CD4-positive, CD25-positive, alpha-beta regulatory T cell (primary cell): ENCODE measurements at regions not wholly inside any gene's neighbourhood (a gene's known extent, or its start where the extent isn't known, plus 50 kb on each side); places are given as distances from the start of the nearest gene placed in this dataset.

ENCODE experiments used
- ATAC-seq, 2 donors: fragments of 150-1000 bp; cut with Tn5 transposase; one replicate each; pipeline ENCODE4 v1.10.0; 2021; ENCODE audit warnings: low read depth in 2 of 2, moderate number of reproducible peaks in 2 of 2, moderate library complexity in 1 of 2
- DNase-seq, 3 donors: peaks; one replicate each; pipeline versions ENCODE4 v3.0.0 to v3.0.0-alpha.2; 2012 to 2022; ENCODE audit warnings: mixed read lengths in 1 of 3
- H3K27ac ChIP-seq: one replicate; pipeline ENCODE4 v1.7.0; 2013; ENCODE audit warnings: mild to moderate bottlenecking, low read length; ENCODE audit not compliant: insufficient read depth, poor library complexity, severe bottlenecking
- H3K27me3 ChIP-seq: one replicate; pipeline ENCODE4 v1.7.0; 2013; ENCODE audit warnings: low read length; ENCODE audit not compliant: control insufficient read depth, insufficient read depth
- H3K36me3 ChIP-seq: one replicate; pipeline ENCODE4 v1.7.0; 2013; ENCODE audit warnings: mild to moderate bottlenecking, low read length, moderate library complexity; ENCODE audit not compliant: control insufficient read depth, insufficient read depth
- H3K4me1 ChIP-seq: 2 replicates; pipeline ENCODE4 v1.7.0; 2013; ENCODE audit warnings: mild to moderate bottlenecking, low read length; ENCODE audit not compliant: insufficient read depth, control insufficient read depth, poor library complexity, severe bottlenecking
- H3K4me3 ChIP-seq: one replicate; pipeline ENCODE4 v1.7.0; 2013; ENCODE audit warnings: low read depth, mild to moderate bottlenecking, low read length, moderate library complexity
- H3K9me3 ChIP-seq, 2 experiments: 1 replicate in 1 of 2; 2 replicates in 1 of 2; pipeline ENCODE4 v1.7.0; 2013; ENCODE audit warnings: low read length in 2 of 2, mild to moderate bottlenecking in 1 of 2, moderate library complexity in 1 of 2; ENCODE audit not compliant: control insufficient read depth in 2 of 2
- H3K27ac Mint-ChIP-seq, 3 donors: one replicate each; pipeline ENCODE4 v1.8.0; 2020 to 2022; ENCODE audit warnings: mild to moderate bottlenecking in 3 of 3, mixed read lengths in 3 of 3, moderate library complexity in 2 of 3
- H3K27me3 Mint-ChIP-seq: one replicate; pipeline ENCODE4 v1.8.0; 2022; ENCODE audit warnings: mild to moderate bottlenecking, mixed read lengths
- H3K36me3 Mint-ChIP-seq: one replicate; pipeline ENCODE4 v1.8.0; 2020; ENCODE audit warnings: mixed read lengths
- H3K4me1 Mint-ChIP-seq, 4 donors: one replicate each; pipeline ENCODE4 v1.8.0; 2020 to 2022; ENCODE audit warnings: mixed read lengths in 4 of 4, mild to moderate bottlenecking in 1 of 4
- H3K4me3 Mint-ChIP-seq, 4 donors: one replicate each; pipeline ENCODE4 v1.8.0; 2020 to 2022; ENCODE audit warnings: mild to moderate bottlenecking in 4 of 4, mixed read lengths in 4 of 4, moderate library complexity in 3 of 4
- H3K9me3 Mint-ChIP-seq, 7 donors: one replicate each; pipeline ENCODE4 v1.8.0; 2020 to 2022; ENCODE audit warnings: mixed read lengths in 7 of 7, mild to moderate bottlenecking in 3 of 7, moderate library complexity in 2 of 7

GRCh38 chr7:136688601-136689000 lies 179.9 kb upstream of the CHRM2 start:
- no peaks in the 10 kb centered on the region for H3K4me1 Mint-ChIP-seq
- H3K36me3 Mint-ChIP-seq = no peaks in the 10 kb centered on the region
- H3K9me3 Mint-ChIP-seq = peaks cover 0 to 12% (median 6%) of the 10 kb centered on the region in 7 donors
- Histone ChIP-seq H3K27ac (no peak overlapping the region), H3K4me1 (no peaks in the 10 kb centered on the region), H3K27me3 (no peaks in the 10 kb centered on the region), H3K36me3 (no peaks in the 10 kb centered on the region), H3K9me3 (no peaks in the 10 kb centered on the region), H3K4me3 (no peak overlapping the region)
- H3K27me3 Mint-ChIP-seq = no peaks in the 10 kb centered on the region
- no peak for ATAC-seq
- DNase-seq = no peak
- no peak overlapping the region for H3K4me3 Mint-ChIP-seq
- H3K27ac Mint-ChIP-seq = no peak overlapping the region

GRCh38 chr7:136687693-136688322 lies 180.6 kb upstream of the CHRM2 start:
- H3K36me3 Mint-ChIP-seq = no peaks in the 10 kb centered on the region
- DNase-seq (no peak), ATAC-seq (no peak)
- no peak overlapping the region for H3K27ac ChIP-seq
- H3K4me3 ChIP-seq = no peak overlapping the region
- H3K4me1 ChIP-seq = no peaks in the 10 kb centered on the region
- no peak overlapping the region for H3K27ac Mint-ChIP-seq
- no peaks in the 10 kb centered on the region for H3K27me3 ChIP-seq
- no peaks in the 10 kb centered on the region for H3K9me3 ChIP-seq
- no peaks in the 10 kb centered on the region for H3K27me3 Mint-ChIP-seq
- H3K9me3 Mint-ChIP-seq = peaks cover 1 to 12% (median 6%) of the 10 kb centered on the region in 7 donors
- H3K4me3 Mint-ChIP-seq = peak overlapping the region in 1 of 4 donors; percentile 52
- H3K36me3 ChIP-seq = no peaks in the 10 kb centered on the region
- no peaks in the 10 kb centered on the region for H3K4me1 Mint-ChIP-seq

- Histone ChIP-seq H3K27ac (no peak overlapping the region), H3K9me3 (no peaks in the 10 kb centered on the region), H3K4me3 (no peak overlapping the region), H3K4me1 (no peaks in the 10 kb centered on the region), H3K36me3 (no peaks in the 10 kb centered on the region), H3K27me3 (no peaks in the 10 kb centered on the region)
- no peaks in the 10 kb centered on the region for H3K36me3 Mint-ChIP-seq
- no peak overlapping the region for H3K4me3 Mint-ChIP-seq
- no peaks in the 10 kb centered on the region for H3K27me3 Mint-ChIP-seq
- H3K9me3 Mint-ChIP-seq = peaks cover 1 to 19% (median 3%) of the 10 kb centered on the region in 7 donors
- no peak overlapping the region for H3K27ac Mint-ChIP-seq
- DNase-seq (no peak), ATAC-seq (no peak)
- H3K4me1 Mint-ChIP-seq = no peaks in the 10 kb centered on the region
Observed at GRCh38 chr7:136685501-136686173, 182.8 kb upstream of the CHRM2 start.

- H3K36me3 ChIP-seq = no peaks in the 10 kb centered on the region
- H3K4me3 ChIP-seq = no peak overlapping the region
- H3K27me3 Mint-ChIP-seq = no peaks in the 10 kb centered on the region
- peaks cover 4% of the 10 kb centered on the region for H3K36me3 Mint-ChIP-seq
- H3K9me3 Mint-ChIP-seq = peaks cover 0 to 46% (median 6%) of the 10 kb centered on the region in 7 donors
- H3K4me3 Mint-ChIP-seq = no peak overlapping the region
- H3K9me3 ChIP-seq = no peaks in the 10 kb centered on the region
- peak overlapping the region in 1 of 3 donors; percentile 65 for H3K27ac Mint-ChIP-seq
- no peaks in the 10 kb centered on the region for H3K4me1 ChIP-seq
- ATAC-seq (no peak), DNase-seq (no peak)
- no peaks in the 10 kb centered on the region for H3K27me3 ChIP-seq
- H3K27ac ChIP-seq = no peak overlapping the region
- H3K4me1 Mint-ChIP-seq = no peaks in the 10 kb centered on the region
Observed at GRCh38 chr7:136677471-136678365, 190.7 kb upstream of the CHRM2 start.

- Mint-ChIP-seq H3K4me1 (no peaks in the 10 kb centered on the region), H3K4me3 (no peak overlapping the region), H3K27me3 (no peaks in the 10 kb centered on the region), H3K9me3 (peaks cover 0 to 25% (median 14%) of the 10 kb centered on the region in 7 donors), H3K27ac (no peak overlapping the region), H3K36me3 (no peaks in the 10 kb centered on the region)
- no peak for ATAC-seq
- no peaks in the 10 kb centered on the region for H3K9me3 ChIP-seq
- no peaks in the 10 kb centered on the region for H3K36me3 ChIP-seq
- no peaks in the 10 kb centered on the region for H3K4me1 ChIP-seq
- no peak overlapping the region for H3K27ac ChIP-seq
- no peak overlapping the region for H3K4me3 ChIP-seq
- H3K27me3 ChIP-seq = no peaks in the 10 kb centered on the region
- DNase-seq = no peak
Observed at GRCh38 chr7:136667584-136667983, 200.9 kb upstream of the CHRM2 start.

GRCh38 chr7:136665878-136666509 lies 202.5 kb upstream of the CHRM2 start:
- Histone ChIP-seq H3K4me3 (no peak overlapping the region), H3K4me1 (no peaks in the 10 kb centered on the region), H3K27ac (no peak overlapping the region), H3K9me3 (no peaks in the 10 kb centered on the region), H3K36me3 (no peaks in the 10 kb centered on the region), H3K27me3 (no peaks in the 10 kb centered on the region)
- Mint-ChIP-seq H3K36me3 (no peaks in the 10 kb centered on the region), H3K4me1 (no peaks in the 10 kb centered on the region), H3K4me3 (no peak overlapping the region), H3K27ac (no peak overlapping the region), H3K27me3 (no peaks in the 10 kb centered on the region), H3K9me3 (peaks cover 0 to 12% (median 6%) of the 10 kb centered on the region in 7 donors)
- ATAC-seq = no peak
- no peak for DNase-seq

- Mint-ChIP-seq H3K9me3 (peaks cover 0 to 12% (median 2%) of the 10 kb centered on the region in 7 donors), H3K36me3 (no peaks in the 10 kb centered on the region), H3K27me3 (no peaks in the 10 kb centered on the region), H3K4me3 (no peak overlapping the region), H3K27ac (no peak overlapping the region), H3K4me1 (no peaks in the 10 kb centered on the region)
- H3K27me3 ChIP-seq = no peaks in the 10 kb centered on the region
- ATAC-seq = no peak
- H3K27ac ChIP-seq = no peak overlapping the region
- no peak for DNase-seq
- H3K36me3 ChIP-seq = no peaks in the 10 kb centered on the region
- H3K4me1 ChIP-seq = no peaks in the 10 kb centered on the region
- H3K4me3 ChIP-seq = no peak overlapping the region
- H3K9me3 ChIP-seq = no peaks in the 10 kb centered on the region
Observed at GRCh38 chr7:136664537-136664936, 203.9 kb upstream of the CHRM2 start.
